SK-N-SH treated with all-trans-retinoic acid at 6 μM for 48 hours (cell line): ENCODE measurements at regions not wholly inside any gene's neighbourhood (a gene's known extent, or its start where the extent isn't known, plus 50 kb on each side); places are given as distances from the start of the nearest gene placed in this dataset.

Experiments used
- OSR1 ChIP-seq: fragments of 250-450 bp; sonication (Bioruptor Pico); IDR thresholded peaks from 2 replicates; pipeline ENCODE4 v1.8.0; 2022; ENCODE audit warnings: moderate library complexity, mild to moderate bottlenecking, inconsistent platforms
- ZC3H10 ChIP-seq: fragments of 250-450 bp; sonication (Bioruptor Pico); IDR thresholded peaks from 2 replicates; pipeline ENCODE4 v1.5.1; 2021; ENCODE audit warnings: mild to moderate bottlenecking, moderate library complexity

GRCh38 chr18:21184396-21184996 lies 57.5 kb upstream of the GREB1L start:
- TF ChIP-seq ZC3H10 (CRISPR knock-in tag) (no peak), OSR1 (CRISPR knock-in tag) (no peak)
